ENCODE measurements at regions not wholly inside any gene's neighbourhood (a gene's known extent, or its start where the extent isn't known, plus 50 kb on each side); places are given as distances from the start of the nearest gene placed in this dataset.

GRCh38 chr1:82706741-82707140 lies 906.0 kb downstream of the ADGRL2 start:
- Histone ChIP-seq H3K36me3 (ENCODE audit: low read depth) (no peaks in the 10 kb centered on the region), H3K4me1 (ENCODE audit: insufficient read depth, poor library complexity, severe bottlenecking) (no peaks in the 10 kb centered on the region), H3K27ac (ENCODE audit: poor library complexity, severe bottlenecking) (no peak overlapping the region), H3K27me3 (ENCODE audit: insufficient read depth, poor library complexity, severe bottlenecking) (no peaks in the 10 kb centered on the region), H3K4me3 (ENCODE audit: severe bottlenecking) (no peak overlapping the region), H3K9me3 (ENCODE audit: severe bottlenecking) (no peaks in the 10 kb centered on the region)
- no peak for TF ChIP-seq CTCF (IDR thresholded peaks at IDR 0.05; ENCODE audit: poor library complexity, severe bottlenecking)
- no peak for ATAC-seq (ENCODE audit: low read depth)
- no peak for DNase-seq (ENCODE audit: low spot score)

GRCh38 chr1:82704966-82705365 lies 904.2 kb downstream of the ADGRL2 start:
- ATAC-seq (ENCODE audit: low read depth) = no peak
- Histone ChIP-seq H3K27ac (ENCODE audit: poor library complexity, severe bottlenecking) (no peak overlapping the region), H3K9me3 (ENCODE audit: severe bottlenecking) (no peaks in the 10 kb centered on the region)

GRCh38 chr1:82704393-82704792 lies 903.7 kb downstream of the ADGRL2 start:
- DNase-seq (ENCODE audit: low spot score) = no peak
- no peak for ATAC-seq (ENCODE audit: low read depth)
- Histone ChIP-seq H3K4me3 (ENCODE audit: severe bottlenecking) (no peak overlapping the region), H3K27ac (ENCODE audit: poor library complexity, severe bottlenecking) (no peak overlapping the region), H3K27me3 (ENCODE audit: insufficient read depth, poor library complexity, severe bottlenecking) (no peaks in the 10 kb centered on the region), H3K9me3 (ENCODE audit: severe bottlenecking) (no peaks in the 10 kb centered on the region), H3K4me1 (ENCODE audit: insufficient read depth, poor library complexity, severe bottlenecking) (no peaks in the 10 kb centered on the region), H3K36me3 (ENCODE audit: low read depth) (no peaks in the 10 kb centered on the region)
- TF ChIP-seq CTCF (IDR thresholded peaks at IDR 0.05; ENCODE audit: poor library complexity, severe bottlenecking) = no peak

More at GRCh38 chr1:82704966-82705365, 904.2 kb downstream of the ADGRL2 start:
- TF ChIP-seq CTCF (IDR thresholded peaks at IDR 0.05; ENCODE audit: poor library complexity, severe bottlenecking) = no peak
- Histone ChIP-seq H3K36me3 (ENCODE audit: low read depth) (no peaks in the 10 kb centered on the region), H3K4me3 (ENCODE audit: severe bottlenecking) (no peak overlapping the region), H3K4me1 (ENCODE audit: insufficient read depth, poor library complexity, severe bottlenecking) (no peaks in the 10 kb centered on the region), H3K27me3 (ENCODE audit: insufficient read depth, poor library complexity, severe bottlenecking) (no peaks in the 10 kb centered on the region)
- no peak for DNase-seq (ENCODE audit: low spot score)

DNA sequence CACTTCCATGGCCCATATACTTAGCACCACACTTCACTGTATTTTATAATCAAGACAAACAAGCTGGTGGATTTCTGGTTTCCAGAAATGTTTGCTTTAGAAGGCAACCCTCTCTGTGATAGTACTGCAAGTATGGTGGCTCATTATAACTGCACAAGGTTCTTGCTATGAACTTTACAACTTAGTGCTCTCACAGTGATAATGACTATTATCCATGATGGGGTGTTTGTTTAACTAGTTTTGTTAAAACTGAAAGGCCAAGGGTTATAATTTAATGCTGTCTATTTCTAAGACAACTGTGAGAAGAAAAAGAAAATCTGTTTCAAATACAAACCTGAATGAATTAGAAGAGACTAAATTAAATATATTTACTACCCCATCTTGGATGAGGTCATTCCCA lies 903.2 kb downstream of the ADGRL2 start:
- H3K9me3 ChIP-seq (ENCODE audit: severe bottlenecking) = no peaks in the 10 kb centered on the region
- H3K27ac ChIP-seq (ENCODE audit: poor library complexity, severe bottlenecking) = no peak overlapping the region
- ATAC-seq (ENCODE audit: low read depth) (no peak), DNase-seq (ENCODE audit: low spot score) (no peak)
- H3K4me3 ChIP-seq (ENCODE audit: severe bottlenecking) = no peak overlapping the region
- TF ChIP-seq CTCF (IDR thresholded peaks at IDR 0.05; ENCODE audit: poor library complexity, severe bottlenecking) = no peak
- H3K27me3 ChIP-seq (ENCODE audit: insufficient read depth, poor library complexity, severe bottlenecking) = no peaks in the 10 kb centered on the region
- no peaks in the 10 kb centered on the region for H3K36me3 ChIP-seq (ENCODE audit: low read depth)
- no peaks in the 10 kb centered on the region for H3K4me1 ChIP-seq (ENCODE audit: insufficient read depth, poor library complexity, severe bottlenecking)

- Histone ChIP-seq H3K4me1 (ENCODE audit: insufficient read depth, poor library complexity, severe bottlenecking) (peaks cover 4% of the 10 kb centered on the region), H3K27me3 (ENCODE audit: insufficient read depth, poor library complexity, severe bottlenecking) (no peaks in the 10 kb centered on the region), H3K36me3 (ENCODE audit: low read depth) (no peaks in the 10 kb centered on the region), H3K9me3 (ENCODE audit: severe bottlenecking) (no peaks in the 10 kb centered on the region), H3K27ac (ENCODE audit: poor library complexity, severe bottlenecking) (no peak overlapping the region), H3K4me3 (ENCODE audit: severe bottlenecking) (no peak overlapping the region)
- no peak for DNase-seq (ENCODE audit: low spot score)
- TF ChIP-seq CTCF (IDR thresholded peaks at IDR 0.05; ENCODE audit: poor library complexity, severe bottlenecking) = no peak
- ATAC-seq (ENCODE audit: low read depth) = no peak
Measured at GRCh38 chr1:82700476-82700875, 899.7 kb downstream of the ADGRL2 start.
